ENCODE measurements at regions not wholly inside any gene's neighbourhood (a gene's known extent, or its start where the extent isn't known, plus 50 kb on each side); places are given as distances from the start of the nearest gene placed in this dataset.

GRCh38 chr16:54783226-54783625, 147.4 kb upstream of the IRX5 start:
- TF ChIP-seq, protein P1, sequence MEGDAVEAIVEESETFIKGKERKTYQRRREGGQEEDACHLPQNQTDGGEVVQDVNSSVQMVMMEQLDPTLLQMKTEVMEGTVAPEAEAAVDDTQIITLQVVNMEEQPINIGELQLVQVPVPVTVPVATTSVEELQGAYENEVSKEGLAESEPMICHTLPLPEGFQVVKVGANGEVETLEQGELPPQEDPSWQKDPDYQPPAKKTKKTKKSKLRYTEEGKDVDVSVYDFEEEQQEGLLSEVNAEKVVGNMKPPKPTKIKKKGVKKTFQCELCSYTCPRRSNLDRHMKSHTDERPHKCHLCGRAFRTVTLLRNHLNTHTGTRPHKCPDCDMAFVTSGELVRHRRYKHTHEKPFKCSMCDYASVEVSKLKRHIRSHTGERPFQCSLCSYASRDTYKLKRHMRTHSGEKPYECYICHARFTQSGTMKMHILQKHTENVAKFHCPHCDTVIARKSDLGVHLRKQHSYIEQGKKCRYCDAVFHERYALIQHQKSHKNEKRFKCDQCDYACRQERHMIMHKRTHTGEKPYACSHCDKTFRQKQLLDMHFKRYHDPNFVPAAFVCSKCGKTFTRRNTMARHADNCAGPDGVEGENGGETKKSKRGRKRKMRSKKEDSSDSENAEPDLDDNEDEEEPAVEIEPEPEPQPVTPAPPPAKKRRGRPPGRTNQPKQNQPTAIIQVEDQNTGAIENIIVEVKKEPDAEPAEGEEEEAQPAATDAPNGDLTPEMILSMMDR (IDR thresholded peaks at IDR 0.05) = no peak
- TF ChIP-seq POLR2A (IDR thresholded peaks at IDR 0.05) = no peak
